ENCODE measurements at regions not wholly inside any gene's neighbourhood (a gene's known extent, or its start where the extent isn't known, plus 50 kb on each side); places are given as distances from the start of the nearest gene placed in this dataset.
"Not testable (repeated sequence)": the region's sequence is repeated elsewhere in the genome, so short reads cannot be mapped to it uniquely, and the experiment has no call there.

GRCh38 chr6:170095273-170095981 is 195.5 kb downstream of the DLL1 start:
- DNase-seq (peak in 1 of 2 donors; percentile 19), ATAC-seq (no peak)
- intact Hi-C loops (cut with DNase I, micrococcal nuclease) = no loop called here

DNA sequence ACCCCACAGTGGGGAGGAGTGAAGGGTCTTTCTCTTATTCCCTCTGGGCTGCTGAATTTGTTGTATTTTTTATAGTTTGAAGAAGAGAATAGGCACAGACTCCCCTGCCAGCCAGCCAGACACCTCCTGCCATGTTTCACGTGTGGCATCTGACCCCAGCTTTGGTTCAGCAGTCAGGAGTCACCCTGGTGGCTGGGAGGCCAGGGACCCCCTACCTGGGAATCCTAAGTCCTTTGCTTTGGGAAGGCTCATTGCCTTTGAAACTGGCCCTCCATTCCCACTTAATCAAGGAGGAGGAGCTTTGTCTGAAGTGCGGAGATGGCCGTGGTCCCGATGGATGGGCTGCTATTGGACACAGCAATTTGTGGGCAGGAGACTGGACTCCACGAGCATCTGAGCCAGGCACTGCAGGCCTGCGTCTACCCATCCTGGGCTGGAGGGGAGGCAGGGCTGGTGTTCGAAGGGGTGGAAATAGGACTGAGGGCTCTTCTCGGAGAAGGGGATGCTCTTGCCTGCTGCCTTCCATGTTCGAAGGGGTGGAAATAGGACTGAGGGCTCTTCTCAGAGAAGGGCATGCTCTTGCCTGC is 196.1 kb downstream of the DLL1 start:
- DNase-seq (no peak), ATAC-seq (no peak)
- intact Hi-C loops (cut with DNase I, micrococcal nuclease) = no loop called here

- DNase-seq (peak in 1 of 2 donors; percentile 21), ATAC-seq (no peak)
- intact Hi-C loops (cut with DNase I, micrococcal nuclease) = no loop called here
Measured at GRCh38 chr6:170093658-170094596, 197.0 kb downstream of the DLL1 start.

DNA sequence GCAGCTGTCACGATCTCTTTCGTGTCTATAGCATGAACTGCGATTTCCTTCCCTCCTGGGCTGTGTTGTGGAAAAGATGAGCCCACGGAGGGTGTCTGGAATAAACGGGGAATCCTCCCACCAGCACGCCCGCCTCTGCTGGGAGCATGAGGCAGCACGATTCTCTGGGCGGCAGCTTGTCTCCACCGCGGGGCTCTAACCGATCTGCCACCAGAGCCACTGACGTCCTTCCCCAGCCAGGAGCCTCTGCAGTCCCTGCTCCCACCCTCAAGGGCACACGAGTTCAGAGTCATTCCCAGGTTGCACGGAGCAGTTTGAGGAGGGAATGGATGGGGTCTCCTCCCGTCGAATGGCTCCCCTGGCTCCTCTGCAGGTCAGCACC is 197.6 kb downstream of the DLL1 start:
- no peak for DNase-seq
- no peak for ATAC-seq
- intact Hi-C loops (cut with DNase I, micrococcal nuclease) = no loop called here

DNA sequence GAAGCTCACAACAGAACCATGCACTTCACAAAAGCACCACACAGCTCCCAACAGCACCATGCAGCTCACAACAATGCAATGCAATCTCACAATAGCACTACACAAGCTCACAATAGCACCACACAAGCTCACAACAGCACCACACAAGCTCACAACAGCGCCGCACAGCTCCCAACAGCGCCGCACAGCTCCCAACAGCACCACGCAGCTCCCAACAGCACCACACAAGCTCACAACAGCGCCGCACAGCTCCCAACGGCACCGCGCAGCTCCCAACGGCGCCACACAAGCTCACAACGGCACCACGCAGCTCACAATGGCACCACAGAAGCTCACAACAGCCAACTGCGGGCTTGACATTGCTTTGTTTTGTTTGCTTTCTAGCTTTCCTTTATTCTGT is 198.1 kb downstream of the DLL1 start:
- ATAC-seq = no peak
- intact Hi-C loops (cut with DNase I, micrococcal nuclease) = no loop called here
- DNase-seq = no peak

- DNase-seq (no peak), ATAC-seq (no peak)
- intact Hi-C loops (cut with DNase I, micrococcal nuclease) = no loop called here
Measured at GRCh38 chr6:170091639-170092579, 199.0 kb downstream of the DLL1 start.

GRCh38 chr6:170091000-170091638 is 199.8 kb downstream of the DLL1 start:
- ATAC-seq (no peak), DNase-seq (peak in 1 of 2 donors; percentile 17)
- intact Hi-C loops (cut with DNase I, micrococcal nuclease) = no loop called here

GRCh38 chr6:170090561-170090960 is 200.3 kb downstream of the DLL1 start:
- intact Hi-C loops (cut with DNase I, micrococcal nuclease) = no loop called here
- peak in 1 of 2 donors; percentile 5 for DNase-seq
- ATAC-seq = no peak

DNA sequence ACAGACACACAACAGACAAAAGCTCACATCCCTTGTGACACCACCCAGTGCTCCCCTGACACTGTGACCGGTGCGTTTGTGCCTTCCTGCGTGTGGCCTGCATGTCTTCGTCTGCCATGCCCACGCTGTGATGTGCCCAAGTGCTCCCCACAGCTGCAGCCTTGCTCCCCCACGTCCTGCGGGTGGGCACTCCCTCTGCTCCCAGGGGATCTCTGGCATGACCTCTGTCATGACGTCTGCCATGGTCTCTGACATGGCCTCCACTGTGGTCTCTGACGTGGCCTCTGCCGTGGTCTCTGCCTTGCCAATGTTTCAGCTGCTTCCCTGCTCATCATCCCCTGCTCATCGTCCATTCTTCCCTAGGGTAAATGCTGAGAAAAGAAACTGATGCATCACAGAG is 200.9 kb downstream of the DLL1 start:
- DNase-seq (peak in 1 of 2 donors; percentile 12), ATAC-seq (no peak)
- intact Hi-C loops (cut with DNase I, micrococcal nuclease) = no loop called here

- peak; percentile 48 for ATAC-seq
- peak; percentile 26 to 33 for DNase-seq
- intact Hi-C loops (cut with DNase I, micrococcal nuclease) = no loop called here
Measured at GRCh38 chr6:170088582-170088955, 202.3 kb downstream of the DLL1 start.

DNA sequence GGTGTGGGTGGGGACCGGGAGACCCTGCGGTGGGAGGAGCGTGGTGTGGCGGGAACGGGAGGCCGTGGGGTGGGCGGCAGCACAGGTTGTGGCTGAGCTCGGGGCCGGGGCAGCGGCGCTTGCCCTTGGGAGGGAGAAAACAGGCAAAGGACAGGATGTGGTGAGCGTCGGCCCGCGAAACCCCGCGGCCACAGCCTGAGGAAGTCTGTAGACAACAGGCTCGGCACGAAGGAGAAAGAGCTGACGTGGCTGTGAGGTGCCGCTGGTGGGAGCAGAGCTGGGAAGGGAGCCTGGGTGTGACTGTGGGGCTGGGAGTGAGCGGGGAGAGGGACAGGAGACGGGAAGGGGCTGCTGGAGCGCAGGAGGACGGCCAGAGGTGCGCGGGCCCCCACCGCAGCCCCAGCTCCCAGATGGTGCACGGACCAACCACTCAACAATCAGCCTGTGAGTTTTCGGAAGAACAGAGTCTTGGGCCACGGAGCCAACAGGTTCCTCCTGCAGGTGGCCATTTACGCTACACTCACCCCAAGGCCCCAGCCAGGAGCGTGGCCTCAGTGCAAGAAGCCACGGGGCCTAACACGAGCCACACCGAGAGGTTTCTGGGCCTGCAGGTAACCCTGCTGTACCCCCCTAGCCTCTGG is 202.8 kb downstream of the DLL1 start:
- intact Hi-C loops (cut with DNase I, micrococcal nuclease) = no loop called here
- DNase-seq = peak; percentile 36 to 40
- ATAC-seq = peak; percentile 42

GRCh38 chr6:170087421-170087780 is 203.5 kb downstream of the DLL1 start:
- ATAC-seq; intact Hi-C loops (cut with DNase I, micrococcal nuclease): not testable (repeated sequence)
- DNase-seq = peak in 1 of 2 donors; percentile 23

DNA sequence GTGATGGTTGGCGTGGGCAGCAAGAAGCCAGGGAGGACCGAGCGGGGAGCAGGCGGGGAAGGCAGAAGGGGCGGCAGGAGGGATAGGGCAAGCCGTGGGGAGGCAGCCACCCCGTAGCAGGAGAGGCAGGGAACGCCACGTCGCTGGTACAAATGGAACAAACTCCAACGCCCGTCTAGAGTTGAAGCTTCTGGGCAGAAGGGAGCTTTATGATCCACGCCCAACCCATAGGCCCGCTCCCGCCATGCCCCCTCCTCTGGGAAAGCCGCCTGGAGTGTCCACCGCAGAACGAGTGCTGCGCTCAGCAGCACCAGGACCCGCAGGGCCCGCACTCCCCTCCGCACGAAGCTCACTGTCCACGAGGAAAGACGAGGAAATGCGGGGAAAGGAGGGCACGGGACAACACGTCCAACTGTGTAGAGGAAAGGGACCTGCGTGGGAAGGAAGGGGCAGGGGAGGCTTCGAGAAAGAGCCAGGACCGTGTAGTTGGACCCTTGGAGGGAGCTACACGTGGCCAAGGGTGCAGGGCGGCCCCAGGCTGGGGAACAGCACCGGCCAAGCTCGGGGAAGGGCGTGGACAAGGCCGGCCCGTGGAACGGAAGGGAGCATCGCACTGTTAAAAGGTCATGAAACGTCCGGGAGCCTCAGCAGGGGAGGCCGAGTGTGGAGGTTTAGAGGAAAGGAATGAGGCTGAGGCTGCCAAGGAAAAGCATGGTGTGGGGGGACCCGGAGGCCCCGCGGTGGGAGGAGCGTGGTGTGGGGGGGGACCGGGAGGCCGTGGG is 204.0 kb downstream of the DLL1 start:
- ATAC-seq (no peak), DNase-seq (peak in 1 of 2 donors; percentile 23)
- intact Hi-C loops (cut with DNase I, micrococcal nuclease) = no loop called here

GRCh38 chr6:170085475-170086401 is 205.1 kb downstream of the DLL1 start:
- ATAC-seq = no peak
- intact Hi-C loops (cut with DNase I, micrococcal nuclease) = no loop called here
- peak in 1 of 2 donors; percentile 33 for DNase-seq

DNA sequence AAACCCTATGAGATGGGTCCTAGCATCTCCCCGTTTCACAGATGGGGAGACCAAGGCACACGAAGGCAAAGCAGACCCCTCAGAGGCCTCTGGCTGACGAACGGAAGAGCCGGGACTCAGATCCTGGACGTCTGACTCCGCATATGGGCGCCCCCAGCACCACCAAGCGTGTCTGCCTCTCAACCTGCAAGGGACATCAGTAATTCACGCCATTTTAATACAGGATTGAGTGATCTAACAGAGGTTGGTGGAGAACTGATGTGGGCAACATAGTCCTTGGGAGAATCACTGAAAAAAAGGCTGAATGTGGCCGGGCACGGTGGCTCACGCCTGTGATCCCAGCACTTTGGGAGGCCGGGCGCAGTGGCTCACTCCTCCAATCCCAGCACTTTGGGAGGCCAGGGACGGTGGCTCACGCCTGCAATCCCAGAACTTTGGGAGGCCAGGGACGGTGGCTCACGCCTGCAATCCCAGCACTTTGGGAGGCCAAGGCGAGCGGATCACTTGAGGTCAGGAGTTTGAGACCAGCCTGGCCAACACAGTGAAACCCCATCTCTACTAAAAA is 206.6 kb downstream of the DLL1 start:
- intact Hi-C loops (cut with DNase I, micrococcal nuclease) = no loop called here
- ATAC-seq (no peak), DNase-seq (no peak)
